Gastroesophageal sphincter (tissue), 4 donors: ENCODE measurements at regions not wholly inside any gene's neighbourhood (a gene's known extent, or its start where the extent isn't known, plus 50 kb on each side); places are given as distances from the start of the nearest gene placed in this dataset.

Source experiments
- ATAC-seq: fragments of 150-250 bp; one replicate; pipeline ENCODE4 v1.9.1; 2016; ENCODE audit warnings: mild to moderate bottlenecking, moderate library complexity
- H3K27ac ChIP-seq, 4 donors: fragments of 200-600 bp; sonication (generic) in 3 of 4; 1 replicate in 3 of 4; 2 replicates in 1 of 4; pipeline ENCODE4 v1.5.1; 2016 to 2019
- H3K27me3 ChIP-seq: fragments of 200-600 bp; sonication (generic); one replicate; pipeline ENCODE4 v1.5.1; 2019
- H3K36me3 ChIP-seq, 2 donors: fragments of 200-600 bp; sonication (generic); one replicate each; pipeline ENCODE4 v1.5.1; 2019; ENCODE audit warnings: control low read depth in 1 of 2
- H3K4me1 ChIP-seq, 3 donors: fragments of 200-600 bp; sonication (generic); 1 replicate in 2 of 3; 2 replicates in 1 of 3; pipeline ENCODE4 v1.5.1; 2016 to 2019; ENCODE audit warnings: control low read depth in 2 of 3
- H3K4me3 ChIP-seq, 2 donors: fragments of 200-600 bp; sonication (generic); one replicate each; pipeline ENCODE4 v1.5.1; 2019; ENCODE audit warnings: mild to moderate bottlenecking in 1 of 2, moderate library complexity in 1 of 2
- H3K9me3 ChIP-seq, 3 donors: fragments of 200-600 bp; sonication (generic); one replicate each; pipeline ENCODE4 v1.5.1; 2017 to 2019; ENCODE audit warnings: control low read depth in 2 of 3
- CTCF ChIP-seq, 4 experiments: fragments of 200-600 bp in 2 of 4; fragments of 450-650 bp in 2 of 4; sonication (generic) in 1 of 4; IDR thresholded peaks; one replicate each; pipeline ENCODE4 v1.5.1; 2017 to 2019; ENCODE audit warnings: antibody characterized with exemption in 4 of 4, mild to moderate bottlenecking in 2 of 4, moderate library complexity in 2 of 4
- EP300 ChIP-seq: sonication (generic); formaldehyde crosslinking; IDR thresholded peaks from one replicate; pipeline ENCODE4 v1.6.1; 2017; ENCODE audit warnings: antibody characterized with exemption, mild to moderate bottlenecking
- POLR2A ChIP-seq, 2 donors: fragments of 450-650 bp; IDR thresholded peaks; one replicate each; pipeline ENCODE4 v1.6.1; 2017; ENCODE audit warnings: antibody characterized with exemption in 2 of 2, mild to moderate bottlenecking in 2 of 2, moderate library complexity in 1 of 2
- POLR2AphosphoS5 ChIP-seq: sonication (generic); formaldehyde crosslinking; IDR thresholded peaks from one replicate; pipeline ENCODE4 v1.6.1; 2017; ENCODE audit warnings: antibody characterized with exemption
- WGBS, 2 donors: methylation state at CpG; one replicate each; pipeline ENCODE4 v1.1.5; 2018; ENCODE audit warnings: low coverage in 1 of 2; 5-methylcytosine and 5-hydroxymethylcytosine counted together

- ATAC-seq, result no peak
- Histone ChIP-seq H3K4me1 (no peaks in the 10 kb centered on the region), H3K36me3 (no peaks in the 10 kb centered on the region), H3K9me3 (no peaks in the 10 kb centered on the region), H3K27me3 (no peaks in the 10 kb centered on the region), H3K27ac (no peak overlapping the region), H3K4me3 (no peak overlapping the region)
- no peak for TF ChIP-seq CTCF (IDR thresholded peaks at IDR 0.05)
- TF ChIP-seq POLR2AphosphoS5, result no peak
- no peak for TF ChIP-seq EP300
- no peak for TF ChIP-seq POLR2A (IDR thresholded peaks at IDR 0.05)
Observed at GRCh38 chr1:171420810-171421209, 64.5 kb upstream of the PRRC2C start.

GRCh38 chr1:171421413-171422020 lies 63.8 kb upstream of the PRRC2C start:
- Histone ChIP-seq H3K27me3 (no peaks in the 10 kb centered on the region), H3K36me3 (no peaks in the 10 kb centered on the region), H3K4me3 (no peak overlapping the region), H3K4me1 (no peaks in the 10 kb centered on the region), H3K27ac (no peak overlapping the region), H3K9me3 (no peaks in the 10 kb centered on the region)
- ATAC-seq, result no peak
- TF ChIP-seq CTCF (IDR thresholded peaks at IDR 0.05) (no peak), EP300 (no peak)
- 59 to 63% methylated on average over 3 to 10 of the region's 10 CpGs for WGBS, 2 donors

- Histone ChIP-seq H3K4me3 (no peak overlapping the region), H3K36me3 (no peaks in the 10 kb centered on the region), H3K27ac (no peak overlapping the region), H3K27me3 (no peaks in the 10 kb centered on the region), H3K4me1 (no peaks in the 10 kb centered on the region), H3K9me3 (no peaks in the 10 kb centered on the region)
- WGBS, 2 donors, result 55 to 75% methylated on average over 2 to 4 of the region's 5 CpGs
- no peak for ATAC-seq
- no peak for TF ChIP-seq POLR2AphosphoS5
- TF ChIP-seq POLR2A (IDR thresholded peaks at IDR 0.05), result no peak
- TF ChIP-seq EP300, result no peak
- no peak for TF ChIP-seq CTCF (IDR thresholded peaks at IDR 0.05)
Observed at GRCh38 chr1:171422511-171422910, 62.8 kb upstream of the PRRC2C start.

- ATAC-seq, result no peak
- no peaks in the 10 kb centered on the region for H3K27me3 ChIP-seq
- no peak overlapping the region for H3K27ac ChIP-seq
- no peak overlapping the region for H3K4me3 ChIP-seq
- H3K4me1 ChIP-seq, result no peaks in the 10 kb centered on the region
- H3K9me3 ChIP-seq, result peaks cover 0 to 4% (median 0%) of the 10 kb centered on the region in 3 donors
- no peaks in the 10 kb centered on the region for H3K36me3 ChIP-seq
- TF ChIP-seq CTCF (IDR thresholded peaks at IDR 0.05), result no peak
- no peak for TF ChIP-seq POLR2A (IDR thresholded peaks at IDR 0.05)
- no peak for TF ChIP-seq POLR2AphosphoS5
- TF ChIP-seq EP300, result no peak
- WGBS, 2 donors, result 65 to 83% methylated on average over 2 to 4 of the region's 4 CpGs
Observed at GRCh38 chr1:171424494-171424893, 60.8 kb upstream of the PRRC2C start.

GRCh38 chr1:171426645-171427044 lies 58.7 kb upstream of the PRRC2C start:
- H3K36me3 ChIP-seq, result no peaks in the 10 kb centered on the region
- no peak overlapping the region for H3K4me3 ChIP-seq
- no peaks in the 10 kb centered on the region for H3K27me3 ChIP-seq
- no peak for ATAC-seq
- no CpG with 5 or more reads among the region's 4 CpGs for WGBS, 2 donors
- TF ChIP-seq POLR2AphosphoS5 (no peak), CTCF (IDR thresholded peaks at IDR 0.05) (no peak), POLR2A (IDR thresholded peaks at IDR 0.05) (no peak), EP300 (no peak)
- H3K9me3 ChIP-seq, result peaks cover 0 to 7% (median 0%) of the 10 kb centered on the region in 3 donors
- H3K27ac ChIP-seq, result no peak overlapping the region
- no peaks in the 10 kb centered on the region for H3K4me1 ChIP-seq
